ENCODE measurements at regions not wholly inside any gene's neighbourhood (a gene's known extent, or its start where the extent isn't known, plus 50 kb on each side); places are given as distances from the start of the nearest gene placed in this dataset.
A peak's percentile ranks its signal among the peaks of the same experiment; 100 is the strongest.
"Not testable (repeated sequence)": the region's sequence is repeated elsewhere in the genome, so short reads cannot be mapped to it uniquely, and the experiment has no call there.

DNA sequence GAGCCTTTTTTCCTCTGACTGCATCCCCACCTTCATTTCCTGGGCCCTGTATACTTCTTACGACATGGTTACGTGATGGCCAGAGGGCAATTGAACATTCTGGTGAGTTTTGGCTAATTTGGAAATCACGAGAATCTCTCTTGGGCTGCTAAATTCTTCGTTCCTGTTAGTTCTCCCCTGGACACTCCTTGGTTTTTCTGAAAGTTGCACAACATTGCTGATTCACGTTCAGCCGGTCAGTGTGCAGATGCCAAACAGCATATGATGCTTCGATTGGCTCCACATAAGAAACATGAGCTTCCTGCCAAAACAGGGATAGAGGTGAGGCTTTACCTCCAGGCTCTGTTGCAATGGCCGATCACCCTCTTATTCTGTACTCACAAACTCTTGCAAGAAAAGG is 119.4 kb upstream of the LY86 start:
- no peak for DNase-seq
- Mint-ChIP-seq H3K4me1 (peaks cover 0 to 5% (median 3%) of the 10 kb centered on the region in 3 donors), H3K27ac (peak overlapping the region in 1 of 6 donors; percentile 51), H3K9me3 (peaks cover 6 to 12% (median 10%) of the 10 kb centered on the region in 7 donors), H3K27me3 (peaks cover 3 to 18% (median 6%) of the 10 kb centered on the region in 3 donors), H3K4me3 (no peak overlapping the region), H3K36me3 (peaks cover 6 to 17% of the 10 kb centered on the region in 2 donors)
- ATAC-seq (ENCODE audit: low read depth in 2 of 2), result no peak

GRCh38 chr6:6470123-6470522 is 118.4 kb upstream of the LY86 start:
- Mint-ChIP-seq H3K4me1 (peaks cover 0 to 5% (median 3%) of the 10 kb centered on the region in 3 donors), H3K9me3 (peaks cover 6 to 12% (median 10%) of the 10 kb centered on the region in 7 donors), H3K27ac (no peak overlapping the region), H3K36me3 (peaks cover 6 to 17% of the 10 kb centered on the region in 2 donors), H3K27me3 (peaks cover 3 to 10% (median 6%) of the 10 kb centered on the region in 3 donors), H3K4me3 (no peak overlapping the region)
- DNase-seq (no peak), ATAC-seq (ENCODE audit: low read depth in 2 of 2) (no peak)

DNA sequence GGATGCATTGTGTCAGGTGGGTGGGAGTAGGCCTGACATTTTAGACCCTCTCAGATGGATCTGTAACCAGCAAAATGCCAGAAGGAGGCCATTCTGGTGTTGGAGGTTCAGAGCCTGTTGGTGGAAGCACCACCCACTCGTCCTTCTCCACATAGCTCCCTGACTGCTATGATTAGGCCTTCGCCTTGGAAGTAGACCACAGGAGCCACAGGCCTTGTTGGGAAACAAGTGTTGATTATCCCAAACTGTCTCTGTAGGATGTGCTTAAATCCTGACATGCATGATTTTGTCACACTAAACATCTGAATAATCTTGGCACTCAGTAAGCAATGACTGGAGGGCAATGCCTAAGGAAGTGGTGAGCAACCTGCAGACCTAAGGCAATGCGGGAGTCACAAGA is 117.2 kb upstream of the LY86 start:
- Mint-ChIP-seq H3K27ac (no peak overlapping the region), H3K4me3 (no peak overlapping the region), H3K27me3 (peaks cover 3 to 6% (median 6%) of the 10 kb centered on the region in 3 donors), H3K36me3 (peaks cover 6 to 17% of the 10 kb centered on the region in 2 donors), H3K4me1 (peaks cover 0 to 5% (median 3%) of the 10 kb centered on the region in 3 donors), H3K9me3 (peaks cover 6 to 12% (median 10%) of the 10 kb centered on the region in 7 donors)
- DNase-seq (no peak), ATAC-seq (ENCODE audit: low read depth in 2 of 2) (no peak)

- ATAC-seq (ENCODE audit: low read depth in 2 of 2), result no peak
- DNase-seq, result no peak
- Mint-ChIP-seq H3K27ac (no peak overlapping the region), H3K9me3 (peaks cover 6 to 12% (median 10%) of the 10 kb centered on the region in 7 donors), H3K36me3 (peaks cover 6 to 16% of the 10 kb centered on the region in 2 donors), H3K27me3 (no peaks in the 10 kb centered on the region), H3K4me3 (no peak overlapping the region), H3K4me1 (peaks cover 0 to 5% (median 3%) of the 10 kb centered on the region in 3 donors)
Measured at GRCh38 chr6:6474170-6474920, 114.2 kb upstream of the LY86 start.

GRCh38 chr6:6479785-6480184 is 108.7 kb upstream of the LY86 start:
- Mint-ChIP-seq H3K4me3 (no peak overlapping the region), H3K27ac (peak overlapping the region in 1 of 6 donors; percentile 77), H3K36me3 (peaks cover 0 to 7% of the 10 kb centered on the region in 2 donors), H3K4me1 (no peaks in the 10 kb centered on the region), H3K27me3 (peaks cover 14 to 25% (median 17%) of the 10 kb centered on the region in 3 donors), H3K9me3 (peaks cover 0 to 6% (median 3%) of the 10 kb centered on the region in 7 donors)
- ATAC-seq (ENCODE audit: low read depth in 2 of 2) (no peak), DNase-seq (no peak)

DNA sequence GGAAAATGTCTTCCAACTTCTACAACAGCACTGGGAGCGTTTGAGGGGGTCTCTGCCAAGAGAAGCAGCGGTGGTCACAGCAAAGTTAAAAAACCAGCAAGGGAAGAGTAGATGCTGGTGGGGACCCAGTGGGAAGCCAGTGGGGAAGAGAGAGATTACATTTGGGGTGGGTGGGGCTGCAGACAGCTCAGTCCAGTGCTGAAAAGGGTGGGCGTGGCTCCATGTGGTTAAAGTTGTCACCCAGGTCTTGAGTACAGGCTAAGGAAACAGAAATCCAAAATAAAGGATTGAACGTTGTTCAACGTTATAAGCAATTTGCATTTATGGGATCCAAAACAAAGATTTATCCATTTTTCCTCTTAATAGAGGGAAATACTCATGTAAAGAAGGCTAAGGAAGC is 106.3 kb upstream of the LY86 start:
- DNase-seq (no peak), ATAC-seq (ENCODE audit: low read depth in 2 of 2) (no peak)
- Mint-ChIP-seq H3K27ac (peak overlapping the region in 2 of 6 donors; percentile 5 to 85), H3K4me1 (no peaks in the 10 kb centered on the region), H3K36me3 (peaks cover 0 to 7% of the 10 kb centered on the region in 2 donors), H3K9me3 (peaks cover 0 to 6% (median 4%) of the 10 kb centered on the region in 7 donors), H3K4me3 (no peak overlapping the region), H3K27me3 (peaks cover 14 to 25% (median 17%) of the 10 kb centered on the region in 3 donors)

DNA sequence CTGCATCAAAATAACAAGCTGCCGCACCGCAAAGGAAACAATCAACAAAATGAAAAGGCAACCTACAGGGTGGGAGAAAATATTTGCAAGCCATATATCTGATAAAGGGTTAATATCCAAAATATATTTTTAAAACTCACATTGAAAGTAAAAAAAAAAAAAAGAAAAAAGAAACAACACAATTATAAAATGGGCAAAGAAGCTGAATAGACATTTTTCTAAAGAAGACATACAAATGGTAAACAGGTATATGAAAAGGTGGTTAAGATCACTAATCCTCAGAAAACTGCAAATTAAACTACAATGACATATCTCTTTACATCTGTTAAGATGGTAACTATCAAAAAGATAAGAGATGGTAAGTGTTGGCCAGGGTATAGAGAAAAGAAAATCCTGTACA is 105.4 kb upstream of the LY86 start:
- no peak for DNase-seq
- no peaks in the 10 kb centered on the region for H3K4me1 Mint-ChIP-seq
- H3K9me3 Mint-ChIP-seq, result peaks cover 0 to 6% (median 4%) of the 10 kb centered on the region in 7 donors
- no peak for ATAC-seq (ENCODE audit: low read depth in 2 of 2)
- H3K36me3 Mint-ChIP-seq, result peaks cover 0 to 7% of the 10 kb centered on the region in 2 donors
- H3K27ac Mint-ChIP-seq, result no peak overlapping the region
- peaks cover 14 to 25% (median 17%) of the 10 kb centered on the region in 3 donors for H3K27me3 Mint-ChIP-seq
- no peak overlapping the region for H3K4me3 Mint-ChIP-seq

DNA sequence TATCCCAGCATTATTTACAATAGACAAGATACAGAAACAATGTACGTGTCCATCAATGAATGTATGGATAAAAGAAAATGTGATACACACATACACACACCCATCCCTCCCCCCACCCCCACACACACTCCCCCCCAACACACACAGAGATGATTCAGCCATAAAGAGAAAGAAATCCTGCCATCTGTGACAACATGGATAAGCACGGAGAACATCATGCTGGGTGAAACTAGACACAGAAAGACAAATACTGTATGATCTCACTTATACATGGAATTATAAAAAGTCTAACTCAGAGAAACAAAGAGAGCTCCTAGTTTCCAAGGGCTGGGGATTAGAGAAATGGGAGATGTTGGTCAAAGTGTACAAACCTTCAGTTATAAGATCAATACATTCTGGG is 104.8 kb upstream of the LY86 start:
- peak overlapping the region in 1 of 6 donors; percentile 72 for H3K27ac Mint-ChIP-seq
- ATAC-seq (ENCODE audit: low read depth in 2 of 2), result no peak
- H3K27me3 Mint-ChIP-seq, result peaks cover 14 to 25% (median 17%) of the 10 kb centered on the region in 3 donors
- DNase-seq, result no peak
- no peak overlapping the region for H3K4me3 Mint-ChIP-seq
- peaks cover 0 to 6% (median 4%) of the 10 kb centered on the region in 7 donors for H3K9me3 Mint-ChIP-seq
- peaks cover 0 to 7% of the 10 kb centered on the region in 2 donors for H3K36me3 Mint-ChIP-seq
- no peaks in the 10 kb centered on the region for H3K4me1 Mint-ChIP-seq

- Mint-ChIP-seq H3K27me3 (peaks cover 14 to 24% (median 16%) of the 10 kb centered on the region in 3 donors), H3K4me1 (no peaks in the 10 kb centered on the region), H3K36me3 (peaks cover 0 to 7% of the 10 kb centered on the region in 2 donors), H3K9me3 (peaks cover 0 to 5% (median 3%) of the 10 kb centered on the region in 7 donors), H3K4me3 (no peak overlapping the region), H3K27ac (peak overlapping the region in 1 of 6 donors; percentile 11)
- ATAC-seq (ENCODE audit: low read depth in 2 of 2) (no peak), DNase-seq (no peak)
Measured at GRCh38 chr6:6484681-6485080, 103.8 kb upstream of the LY86 start.

GRCh38 chr6:6486595-6486994 is 101.9 kb upstream of the LY86 start:
- Mint-ChIP-seq H3K27me3 (peaks cover 7 to 11% (median 9%) of the 10 kb centered on the region in 3 donors), H3K9me3 (peaks cover 0 to 5% (median 3%) of the 10 kb centered on the region in 7 donors), H3K36me3 (peaks cover 0 to 7% of the 10 kb centered on the region in 2 donors), H3K27ac (no peak overlapping the region), H3K4me3 (no peak overlapping the region), H3K4me1 (no peaks in the 10 kb centered on the region)
- DNase-seq (no peak), ATAC-seq (ENCODE audit: low read depth in 2 of 2) (no peak)

DNA sequence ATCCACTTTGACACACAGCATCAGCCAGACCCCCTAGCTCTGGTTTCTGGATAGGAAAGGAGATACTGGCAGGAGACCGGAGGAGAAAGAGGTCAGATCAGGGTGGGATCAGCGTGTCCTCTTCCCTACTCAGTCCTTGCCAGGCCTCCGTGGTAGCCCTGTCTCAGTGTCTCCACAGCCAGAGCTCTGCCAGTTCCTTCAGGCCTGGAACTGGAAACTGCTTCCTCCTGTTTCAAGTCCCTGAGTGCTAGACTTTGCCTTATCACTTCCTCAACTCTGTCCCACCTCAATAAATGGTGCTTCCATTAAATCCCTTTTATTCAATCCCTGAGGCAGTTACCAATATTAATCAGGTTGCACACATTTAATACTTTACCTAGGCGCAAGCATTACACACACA is 96.8 kb upstream of the LY86 start:
- Mint-ChIP-seq H3K9me3 (no peaks in the 10 kb centered on the region), H3K27ac (peak overlapping the region in 2 of 6 donors; percentile 61 to 71), H3K36me3 (no peaks in the 10 kb centered on the region), H3K4me1 (peaks cover 0 to 5% (median 0%) of the 10 kb centered on the region in 3 donors), H3K27me3 (peaks cover 0 to 3% (median 0%) of the 10 kb centered on the region in 3 donors), H3K4me3 (no peak overlapping the region)
- no peak for DNase-seq
- no peak for ATAC-seq (ENCODE audit: low read depth in 2 of 2)

DNA sequence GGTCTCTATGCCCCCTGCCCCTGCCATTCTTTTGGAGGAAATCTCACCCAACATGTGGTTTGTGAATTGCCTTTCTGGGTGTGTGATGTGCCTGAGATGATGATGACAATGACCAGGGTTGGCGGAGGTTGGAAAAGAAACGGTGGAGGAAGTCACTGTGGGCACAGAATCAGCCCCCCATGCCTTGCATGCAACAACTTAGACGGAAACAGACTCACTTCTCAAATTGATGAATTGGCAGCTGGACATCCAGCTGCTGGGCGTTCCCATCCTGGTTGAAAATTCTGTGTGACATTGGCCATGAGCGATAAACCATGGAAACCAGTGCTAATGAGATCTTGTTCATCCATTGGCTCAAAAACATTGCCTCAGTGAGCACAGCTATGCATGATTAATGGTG is 95.8 kb upstream of the LY86 start:
- H3K4me1 Mint-ChIP-seq, result peaks cover 0 to 5% (median 0%) of the 10 kb centered on the region in 3 donors
- peak overlapping the region in 1 of 6 donors; percentile 35 for H3K27ac Mint-ChIP-seq
- no peaks in the 10 kb centered on the region for H3K36me3 Mint-ChIP-seq
- no peak for ATAC-seq (ENCODE audit: low read depth in 2 of 2)
- DNase-seq, result no peak
- peak overlapping the region in 2 of 8 donors; percentile 0 to 22 for H3K4me3 Mint-ChIP-seq
- H3K9me3 Mint-ChIP-seq, result no peaks in the 10 kb centered on the region
- H3K27me3 Mint-ChIP-seq, result peaks cover 0 to 3% (median 0%) of the 10 kb centered on the region in 3 donors

DNA sequence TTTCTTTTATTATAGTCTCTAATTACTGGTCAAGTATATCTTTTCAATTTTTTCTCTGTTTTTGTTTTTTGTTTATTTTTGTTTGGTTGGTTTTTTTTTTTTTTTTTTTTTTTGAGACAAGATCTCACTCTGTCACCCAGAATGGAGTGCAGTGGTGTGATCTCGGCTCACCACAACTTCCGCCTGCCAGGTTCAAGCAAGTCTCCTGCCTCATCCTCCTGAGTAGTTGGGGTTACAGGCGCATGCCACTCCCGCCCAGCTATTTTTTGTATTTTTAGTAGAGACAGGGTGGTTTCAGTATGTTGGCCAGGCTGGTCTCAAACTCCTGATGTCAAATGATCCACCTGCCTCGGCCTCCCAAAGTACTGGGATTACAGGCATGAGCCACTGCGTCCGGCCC is 94.4 kb upstream of the LY86 start:
- DNase-seq; H3K36me3 Mint-ChIP-seq; H3K4me1 Mint-ChIP-seq; ATAC-seq (ENCODE audit: low read depth in 2 of 2); H3K27me3 Mint-ChIP-seq; H3K4me3 Mint-ChIP-seq; H3K9me3 Mint-ChIP-seq: not testable (repeated sequence)
- peak overlapping the region in 1 of 6 donors; percentile 82 for H3K27ac Mint-ChIP-seq

- no peak overlapping the region for H3K4me3 Mint-ChIP-seq
- DNase-seq, result peak; percentile 43
- peak; percentile 56 to 63 for ATAC-seq (ENCODE audit: low read depth in 2 of 2)
- peaks cover 0 to 5% (median 0%) of the 10 kb centered on the region in 3 donors for H3K4me1 Mint-ChIP-seq
- no peaks in the 10 kb centered on the region for H3K9me3 Mint-ChIP-seq
- peaks cover 4 to 7% (median 6%) of the 10 kb centered on the region in 3 donors for H3K27me3 Mint-ChIP-seq
- peak overlapping the region in 3 of 6 donors; percentile 2 to 85 (median 82) for H3K27ac Mint-ChIP-seq
- no peaks in the 10 kb centered on the region for H3K36me3 Mint-ChIP-seq
Measured at GRCh38 chr6:6494677-6495076, 93.8 kb upstream of the LY86 start.

All from naive B cell (primary cell).